Spleen (tissue), 7 donors: ENCODE measurements at regions not wholly inside any gene's neighbourhood (a gene's known extent, or its start where the extent isn't known, plus 50 kb on each side); places are given as distances from the start of the nearest gene placed in this dataset.

ENCODE experiments used
- POLR2A ChIP-seq, 3 donors: fragments of 450-650 bp; IDR thresholded peaks; one replicate each; pipeline ENCODE4 v1.5.1; 2017; ENCODE audit warnings: antibody characterized with exemption in 3 of 3, mild to moderate bottlenecking in 1 of 3
- POLR2AphosphoS5 ChIP-seq, 3 donors: sonication (generic); formaldehyde crosslinking; IDR thresholded peaks; one replicate each; pipeline ENCODE4 v1.5.1; 2017; ENCODE audit warnings: antibody characterized with exemption in 3 of 3
- TF ChIP-seq, protein P1 (sequence below), 11 experiments: fragments of 200-600 bp in 7 of 11; fragments of 450-650 bp in 4 of 11; sonication (generic) in 4 of 11; IDR thresholded peaks in 8 of 11; conservative IDR thresholded peaks in 3 of 11; 1 replicate in 7 of 11; 2 replicates in 4 of 11; pipeline versions ENCODE4 v1.4.0 to v1.8.0; 2016 to 2021; ENCODE audit warnings: antibody characterized with exemption in 11 of 11, inconsistent platforms in 4 of 11, mild to moderate bottlenecking in 1 of 11
- donor health status: DM: no; HTN: no; CAD: no; lungs with moderate emphysema.
- donor health status: DM: no; HTN: no; CAD: no.
- donor health status: DM: no; HTN: no; CAD: no.

DNA sequence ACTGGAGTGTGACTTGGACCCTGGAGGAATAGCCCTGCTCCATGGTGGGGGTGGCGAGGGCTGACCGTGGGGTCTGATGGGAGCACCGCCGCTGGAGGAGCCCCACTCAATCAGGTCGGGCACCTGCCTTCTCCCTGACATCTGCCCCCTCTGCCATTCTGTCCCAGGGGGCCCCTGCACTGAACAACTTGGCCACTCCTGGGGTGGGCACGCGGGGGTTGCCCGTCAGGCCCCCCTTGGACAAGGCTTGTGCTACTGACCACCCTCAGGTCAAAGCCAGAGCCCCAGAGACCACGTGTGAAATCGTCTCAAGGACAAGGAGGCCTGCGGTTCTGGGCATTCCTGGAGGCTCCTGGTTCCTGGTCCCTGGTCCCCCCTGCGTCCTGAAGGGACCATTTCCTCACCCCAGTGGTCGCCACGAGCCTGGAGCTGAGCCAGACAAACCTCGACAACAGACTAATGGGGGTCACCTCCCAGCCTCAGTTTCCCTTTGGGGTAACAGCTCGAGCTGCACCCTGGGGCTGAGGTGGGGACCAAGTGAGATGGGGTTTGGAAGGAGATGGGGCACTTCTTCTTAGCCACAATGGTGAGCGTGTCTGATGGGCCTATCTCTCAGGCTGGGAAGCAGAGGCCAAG is 73.4 kb upstream of the RNU6ATAC start:
- TF ChIP-seq, protein P1, sequence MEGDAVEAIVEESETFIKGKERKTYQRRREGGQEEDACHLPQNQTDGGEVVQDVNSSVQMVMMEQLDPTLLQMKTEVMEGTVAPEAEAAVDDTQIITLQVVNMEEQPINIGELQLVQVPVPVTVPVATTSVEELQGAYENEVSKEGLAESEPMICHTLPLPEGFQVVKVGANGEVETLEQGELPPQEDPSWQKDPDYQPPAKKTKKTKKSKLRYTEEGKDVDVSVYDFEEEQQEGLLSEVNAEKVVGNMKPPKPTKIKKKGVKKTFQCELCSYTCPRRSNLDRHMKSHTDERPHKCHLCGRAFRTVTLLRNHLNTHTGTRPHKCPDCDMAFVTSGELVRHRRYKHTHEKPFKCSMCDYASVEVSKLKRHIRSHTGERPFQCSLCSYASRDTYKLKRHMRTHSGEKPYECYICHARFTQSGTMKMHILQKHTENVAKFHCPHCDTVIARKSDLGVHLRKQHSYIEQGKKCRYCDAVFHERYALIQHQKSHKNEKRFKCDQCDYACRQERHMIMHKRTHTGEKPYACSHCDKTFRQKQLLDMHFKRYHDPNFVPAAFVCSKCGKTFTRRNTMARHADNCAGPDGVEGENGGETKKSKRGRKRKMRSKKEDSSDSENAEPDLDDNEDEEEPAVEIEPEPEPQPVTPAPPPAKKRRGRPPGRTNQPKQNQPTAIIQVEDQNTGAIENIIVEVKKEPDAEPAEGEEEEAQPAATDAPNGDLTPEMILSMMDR (IDR thresholded peaks at IDR 0.05 in 8 of 11, conservative IDR thresholded peaks at IDR 0.05 in 3 of 11) = no peak
- TF ChIP-seq POLR2A (IDR thresholded peaks at IDR 0.05) = no peak
- TF ChIP-seq POLR2AphosphoS5 (IDR thresholded peaks at IDR 0.05) = no peak
